Stomach smooth muscle (tissue), 2 donors: ENCODE measurements at regions not wholly inside any gene's neighbourhood (a gene's known extent, or its start where the extent isn't known, plus 50 kb on each side); places are given as distances from the start of the nearest gene placed in this dataset.

Source experiments
- H3K27ac ChIP-seq: one replicate; pipeline ENCODE4 v1.7.0; 2013; ENCODE audit warnings: mild to moderate bottlenecking, low read length, inconsistent platforms
- H3K27me3 ChIP-seq, 2 donors: one replicate each; pipeline ENCODE4 v1.7.0; 2013; ENCODE audit warnings: low read length in 2 of 2; ENCODE audit not compliant: insufficient read depth in 2 of 2, control insufficient read depth in 1 of 2
- H3K36me3 ChIP-seq, 2 donors: one replicate each; pipeline ENCODE4 v1.7.0; 2013; ENCODE audit warnings: low read length in 2 of 2; ENCODE audit not compliant: control insufficient read depth in 2 of 2, insufficient read depth in 2 of 2
- H3K4me1 ChIP-seq: one replicate; pipeline ENCODE4 v1.7.0; 2013; ENCODE audit warnings: low read length; ENCODE audit not compliant: control insufficient read depth, insufficient read depth
- H3K4me3 ChIP-seq, 2 donors: one replicate each; pipeline ENCODE4 v1.7.0; 2013; ENCODE audit warnings: low read length in 2 of 2
- H3K9ac ChIP-seq, 2 donors: one replicate each; pipeline ENCODE4 v1.7.0; 2013; ENCODE audit warnings: low read length in 2 of 2, mild to moderate bottlenecking in 1 of 2
- H3K9me3 ChIP-seq, 2 donors: one replicate each; pipeline ENCODE4 v1.7.0; 2013; ENCODE audit warnings: low read length in 2 of 2; ENCODE audit not compliant: control insufficient read depth in 2 of 2
- donor health status: healthy.
- donor health status: Pancreatic carcinoma.

GRCh38 chr3:14274612-14274936 is 96.0 kb downstream of the LSM3 start:
- Histone ChIP-seq H3K9ac (no peak overlapping the region), H3K36me3 (no peaks in the 10 kb centered on the region), H3K4me3 (no peak overlapping the region), H3K9me3 (no peaks in the 10 kb centered on the region), H3K4me1 (no peaks in the 10 kb centered on the region), H3K27ac (no peak overlapping the region), H3K27me3 (peaks cover 0 to 5% of the 10 kb centered on the region in 2 donors)

GRCh38 chr3:14274999-14275961 is 96.7 kb downstream of the LSM3 start:
- Histone ChIP-seq H3K4me3 (no peak overlapping the region), H3K36me3 (no peaks in the 10 kb centered on the region), H3K27me3 (peaks cover 0 to 5% of the 10 kb centered on the region in 2 donors), H3K9me3 (no peaks in the 10 kb centered on the region), H3K27ac (no peak overlapping the region), H3K9ac (no peak overlapping the region), H3K4me1 (no peaks in the 10 kb centered on the region)

DNA sequence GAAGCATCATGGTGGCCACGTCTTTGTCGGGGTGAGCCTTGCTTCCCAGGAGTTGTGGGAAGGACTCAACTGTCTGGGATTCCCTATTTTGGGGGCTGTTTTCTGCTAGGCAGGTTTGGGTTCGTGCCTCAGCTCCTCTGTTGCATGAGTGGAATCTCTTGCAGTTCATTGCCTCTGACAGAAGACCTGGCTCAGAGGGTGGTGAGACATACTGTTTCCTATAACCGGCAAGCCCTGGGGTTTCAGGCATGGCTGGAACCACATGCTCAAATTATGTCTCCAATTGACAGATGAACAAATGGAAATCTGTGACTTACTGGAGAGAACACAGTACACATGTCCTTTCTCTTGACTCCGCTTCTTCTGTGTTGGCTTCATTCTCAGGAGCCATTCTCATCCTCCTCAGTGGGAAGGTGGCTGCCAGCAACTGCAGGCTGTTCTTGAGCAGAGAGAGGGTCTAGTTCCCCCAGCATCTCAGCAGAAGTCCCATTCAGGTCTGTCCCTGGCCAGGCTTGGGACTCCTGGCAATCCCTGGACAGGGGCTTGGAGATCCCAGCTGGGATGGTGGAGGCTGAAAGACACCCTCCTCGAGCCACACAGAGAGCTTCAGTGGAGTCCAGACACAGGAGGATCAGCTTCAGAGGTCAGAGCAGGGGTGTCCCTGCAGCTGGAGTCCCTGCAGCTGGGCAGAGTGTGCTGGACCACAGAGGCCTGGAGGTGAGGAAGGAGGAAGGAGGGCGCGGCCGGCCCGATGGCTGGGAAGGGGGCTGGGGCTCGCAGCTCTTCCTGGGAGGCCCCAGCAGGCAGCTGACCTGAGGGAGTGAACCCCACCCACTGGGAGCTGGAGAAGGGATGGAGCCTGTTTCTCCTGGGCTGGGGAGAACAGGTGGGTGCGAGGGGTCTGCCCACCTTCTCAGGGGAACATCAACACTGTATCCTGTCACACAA is 97.6 kb downstream of the LSM3 start:
- no peak overlapping the region for H3K4me3 ChIP-seq
- H3K9me3 ChIP-seq: no peaks in the 10 kb centered on the region
- peaks cover 0 to 5% of the 10 kb centered on the region in 2 donors for H3K27me3 ChIP-seq
- no peak overlapping the region for H3K27ac ChIP-seq
- no peaks in the 10 kb centered on the region for H3K4me1 ChIP-seq
- no peak overlapping the region for H3K9ac ChIP-seq
- H3K36me3 ChIP-seq: no peaks in the 10 kb centered on the region

- no peaks in the 10 kb centered on the region for H3K36me3 ChIP-seq
- no peak overlapping the region for H3K27ac ChIP-seq
- H3K27me3 ChIP-seq: peaks cover 0 to 5% of the 10 kb centered on the region in 2 donors
- H3K9ac ChIP-seq: no peak overlapping the region
- no peaks in the 10 kb centered on the region for H3K9me3 ChIP-seq
- H3K4me3 ChIP-seq: no peak overlapping the region
- no peaks in the 10 kb centered on the region for H3K4me1 ChIP-seq
Observed at GRCh38 chr3:14277557-14277956, 98.9 kb downstream of the LSM3 start.

- Histone ChIP-seq H3K4me1 (no peaks in the 10 kb centered on the region), H3K4me3 (no peak overlapping the region), H3K27ac (no peak overlapping the region), H3K9me3 (no peaks in the 10 kb centered on the region), H3K27me3 (peaks cover 0 to 5% of the 10 kb centered on the region in 2 donors), H3K9ac (no peak overlapping the region), H3K36me3 (no peaks in the 10 kb centered on the region)
Observed at GRCh38 chr3:14278265-14278798, 99.7 kb downstream of the LSM3 start.

DNA sequence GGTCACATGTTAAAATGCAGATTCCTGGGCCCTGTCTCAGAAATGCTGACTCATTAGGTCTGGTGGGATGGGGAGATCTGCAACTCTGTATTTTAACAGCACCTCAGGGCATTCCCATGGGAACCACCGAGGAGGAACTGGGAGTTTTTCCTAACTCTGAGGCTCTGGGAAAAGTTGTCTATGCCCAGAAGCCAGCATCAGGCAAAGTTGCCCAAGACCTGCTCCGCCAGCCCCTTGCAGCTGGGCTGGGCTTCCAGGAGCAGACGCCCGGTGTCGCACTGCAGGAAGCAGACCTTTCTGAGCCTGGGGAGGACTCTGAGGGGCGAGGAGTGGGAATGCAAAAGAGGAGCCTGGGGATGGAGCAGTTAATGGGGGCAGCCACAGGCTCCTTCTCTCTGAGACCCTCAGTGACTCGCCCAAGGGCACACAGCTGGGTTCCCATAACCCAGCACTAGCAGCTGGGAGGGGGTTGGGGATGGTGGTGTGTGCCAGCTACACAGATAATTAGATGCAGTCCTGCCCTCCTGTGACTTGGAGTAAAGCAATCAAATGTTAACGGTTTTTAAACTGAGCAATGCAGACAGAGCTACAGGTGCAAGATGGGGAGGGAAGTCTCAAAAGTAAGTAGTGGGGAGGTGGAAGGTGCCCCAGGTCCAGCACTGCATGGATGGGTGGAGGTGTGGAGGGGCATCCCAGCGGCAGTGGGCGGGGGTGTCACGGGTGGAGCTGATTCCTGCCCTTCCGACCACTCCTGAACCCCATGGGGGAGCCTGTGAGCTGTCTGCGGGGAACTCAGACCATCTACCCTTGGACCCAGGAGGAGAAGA is 100.4 kb downstream of the LSM3 start:
- no peaks in the 10 kb centered on the region for H3K36me3 ChIP-seq
- H3K4me3 ChIP-seq: no peak overlapping the region
- peaks cover 0 to 4% of the 10 kb centered on the region in 2 donors for H3K27me3 ChIP-seq
- H3K27ac ChIP-seq: no peak overlapping the region
- H3K9ac ChIP-seq: no peak overlapping the region
- no peaks in the 10 kb centered on the region for H3K9me3 ChIP-seq
- H3K4me1 ChIP-seq: no peaks in the 10 kb centered on the region

- Histone ChIP-seq H3K9ac (no peak overlapping the region), H3K4me3 (no peak overlapping the region), H3K27me3 (peaks cover 0 to 3% of the 10 kb centered on the region in 2 donors), H3K4me1 (no peaks in the 10 kb centered on the region), H3K27ac (no peak overlapping the region), H3K9me3 (no peaks in the 10 kb centered on the region), H3K36me3 (no peaks in the 10 kb centered on the region)
Observed at GRCh38 chr3:14279626-14280061, 101.0 kb downstream of the LSM3 start.

DNA sequence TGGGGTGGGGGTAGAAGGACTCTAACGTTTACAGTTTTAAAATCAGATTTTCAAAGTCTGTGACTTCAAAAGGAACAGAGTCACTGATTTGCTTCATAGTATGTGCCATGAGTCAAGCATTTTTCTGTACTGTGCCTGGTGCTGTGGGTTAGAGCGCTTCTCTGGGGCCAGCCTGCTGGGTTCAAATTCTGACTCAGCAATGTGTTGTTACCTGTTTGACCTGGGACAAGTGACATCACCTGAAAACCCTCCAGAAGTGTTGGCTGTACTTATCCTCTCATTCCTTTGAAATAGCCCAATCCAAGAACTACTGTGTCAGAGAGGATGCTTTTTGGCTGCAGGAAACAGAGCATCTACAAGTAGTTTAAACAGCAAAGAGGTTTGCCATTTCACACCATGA is 101.7 kb downstream of the LSM3 start:
- no peak overlapping the region for H3K9ac ChIP-seq
- no peaks in the 10 kb centered on the region for H3K4me1 ChIP-seq
- H3K27ac ChIP-seq: no peak overlapping the region
- no peak overlapping the region for H3K4me3 ChIP-seq
- no peaks in the 10 kb centered on the region for H3K36me3 ChIP-seq
- no peaks in the 10 kb centered on the region for H3K9me3 ChIP-seq
- peaks cover 0 to 3% of the 10 kb centered on the region in 2 donors for H3K27me3 ChIP-seq

DNA sequence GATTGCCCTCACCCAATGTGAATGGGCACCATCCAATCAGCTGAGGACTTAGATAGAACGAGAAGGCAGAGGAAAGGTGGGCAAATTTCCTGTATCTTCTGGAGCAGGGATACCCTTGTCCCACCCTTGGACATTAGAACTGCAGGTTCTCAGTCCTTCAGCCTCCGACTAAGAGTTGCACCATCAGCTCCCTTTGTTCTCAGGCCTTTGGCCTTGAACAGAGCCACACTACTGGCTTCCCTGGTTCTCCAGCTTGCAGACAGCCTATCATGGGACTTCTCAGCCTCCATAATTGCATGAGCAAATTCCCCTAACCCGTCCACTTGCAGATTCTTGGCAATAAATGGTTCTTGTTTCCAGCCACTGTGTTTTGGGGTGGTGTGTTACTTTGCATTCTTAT is 102.4 kb downstream of the LSM3 start:
- H3K27ac ChIP-seq: no peak overlapping the region
- no peaks in the 10 kb centered on the region for H3K36me3 ChIP-seq
- no peak overlapping the region for H3K4me3 ChIP-seq
- H3K4me1 ChIP-seq: no peaks in the 10 kb centered on the region
- peaks cover 0 to 3% of the 10 kb centered on the region in 2 donors for H3K27me3 ChIP-seq
- H3K9ac ChIP-seq: no peak overlapping the region
- no peaks in the 10 kb centered on the region for H3K9me3 ChIP-seq
